ENCODE measurements at regions not wholly inside any gene's neighbourhood (a gene's known extent, or its start where the extent isn't known, plus 50 kb on each side); places are given as distances from the start of the nearest gene placed in this dataset.

- DNase-seq (ENCODE audit: low read depth in 2 of 2): no peak
These were observed 109.0 kb downstream of the TFAP2A start for GRCh38 chr6:10305790-10306415.

GRCh38 chr6:10303608-10304506 is 111.0 kb downstream of the TFAP2A start:
- no peak for DNase-seq (ENCODE audit: low read depth in 2 of 2)

GRCh38 chr6:10302566-10303235 is 112.2 kb downstream of the TFAP2A start:
- no peak for DNase-seq (ENCODE audit: low read depth in 2 of 2)

GRCh38 chr6:10300071-10300470 is 114.8 kb downstream of the TFAP2A start:
- no peak for DNase-seq (ENCODE audit: low read depth in 2 of 2)

GRCh38 chr6:10297832-10298231 is 117.0 kb downstream of the TFAP2A start:
- DNase-seq (ENCODE audit: low read depth in 2 of 2): no peak

- DNase-seq (ENCODE audit: low read depth in 2 of 2): no peak
These were observed 136.1 kb downstream of the TFAP2A start for GRCh38 chr6:10278746-10279145.

- DNase-seq (ENCODE audit: low read depth in 2 of 2): no peak
These were observed 138.1 kb downstream of the TFAP2A start for GRCh38 chr6:10276660-10277287.

GRCh38 chr6:10276106-10276505 is 138.8 kb downstream of the TFAP2A start:
- no peak for DNase-seq (ENCODE audit: low read depth in 2 of 2)

- no peak for DNase-seq (ENCODE audit: low read depth in 2 of 2)
These were observed 142.3 kb downstream of the TFAP2A start for GRCh38 chr6:10272591-10272990.

- no peak for DNase-seq (ENCODE audit: low read depth in 2 of 2)
These were observed 142.9 kb downstream of the TFAP2A start for GRCh38 chr6:10271982-10272381.

- no peak for DNase-seq (ENCODE audit: low read depth in 2 of 2)
These were observed 144.9 kb downstream of the TFAP2A start for GRCh38 chr6:10269814-10270472.

- no peak for DNase-seq (ENCODE audit: low read depth in 2 of 2)
These were observed 146.1 kb downstream of the TFAP2A start for GRCh38 chr6:10268611-10269310.

GRCh38 chr6:10268111-10268510 is 146.8 kb downstream of the TFAP2A start:
- no peak for DNase-seq (ENCODE audit: low read depth in 2 of 2)

GRCh38 chr6:10266462-10266861 is 148.4 kb downstream of the TFAP2A start:
- no peak for DNase-seq (ENCODE audit: low read depth in 2 of 2)

- no peak for DNase-seq (ENCODE audit: low read depth in 2 of 2)
These were observed 148.8 kb downstream of the TFAP2A start for GRCh38 chr6:10266061-10266460.

- DNase-seq (ENCODE audit: low read depth in 2 of 2): no peak
These were observed 152.4 kb downstream of the TFAP2A start for GRCh38 chr6:10262505-10262904.

GRCh38 chr6:10259671-10260070 is 155.2 kb downstream of the TFAP2A start:
- no peak for DNase-seq (ENCODE audit: low read depth in 2 of 2)

GRCh38 chr6:10258341-10258740 is 156.5 kb downstream of the TFAP2A start:
- DNase-seq (ENCODE audit: low read depth in 2 of 2): no peak

GRCh38 chr6:10256113-10256690 is 158.7 kb downstream of the TFAP2A start:
- DNase-seq (ENCODE audit: low read depth in 2 of 2): no peak

GRCh38 chr6:10250655-10251220 is 164.1 kb downstream of the TFAP2A start:
- no peak for DNase-seq (ENCODE audit: low read depth in 2 of 2)

All from stimulated activated CD8-positive, alpha-beta memory T cell treated with anti-CD3 and anti-CD28 coated beads, Interleukin-7, amount 100 ng/mL, for 1 hour (primary cell).